Caco-2 (cell line): ENCODE measurements at regions not wholly inside any gene's neighbourhood (a gene's known extent, or its start where the extent isn't known, plus 50 kb on each side); places are given as distances from the start of the nearest gene placed in this dataset.

Experiments used
- BruUV-seq: library from RNA; stranded (reverse); fragments of 400-500 nt; replicated peaks from 2 replicates; lab custom pipeline; 2021; lab: Mats Ljungman, UMichigan
- CTCF ChIA-PET: fragments of 300-600 bp; sonication (Branson Sonifier 250); formaldehyde crosslinking; loops from one replicate; lab custom pipeline; 2022; ENCODE audit warnings: antibody characterized with exemption; lab: Charles Lee
- POLR2A ChIA-PET: fragments of 300-600 bp; sonication (Branson Sonifier 250); formaldehyde crosslinking; loops from one replicate; lab custom pipeline; 2022; ENCODE audit warnings: antibody characterized with exemption; lab: Charles Lee
- DNase-seq, 2 experiments: peaks; one replicate each; pipeline versions ENCODE4 v3.0.0 to v3.0.0-alpha.2; 2020 to 2022
- H3K27me3 ChIP-seq: replicated peaks from 2 replicates; pipeline ENCODE4 v1.6.0; 2011; ENCODE audit warnings: low read length; ENCODE audit not compliant: control insufficient read depth, insufficient read depth
- H3K36me3 ChIP-seq: 2 replicates; pipeline ENCODE4 v1.5.1; 2011; ENCODE audit warnings: low read length; ENCODE audit not compliant: control insufficient read depth, insufficient read depth
- H3K4me1 ChIP-seq: fragments of 250-450 bp; sonication (Bioruptor Pico); 2 replicates; pipeline ENCODE4 v1.5.1; 2020; ENCODE audit warnings: mild to moderate bottlenecking
- H3K4me3 ChIP-seq: 2 replicates; pipeline ENCODE4 v1.5.1; 2011; ENCODE audit warnings: low read depth, mild to moderate bottlenecking, control low read depth, low read length
- H3K9me3 ChIP-seq: fragments of 250-450 bp; sonication (Bioruptor Pico); 2 replicates; pipeline ENCODE4 v1.5.1; 2020; ENCODE audit warnings: mild to moderate bottlenecking, moderate library complexity
- H3K27ac Mint-ChIP-seq: one replicate; pipeline ENCODE4 v1.8.0; 2022; ENCODE audit warnings: mixed read lengths; ENCODE audit not compliant: unreplicated experiment
- H3K27me3 Mint-ChIP-seq: one replicate; pipeline ENCODE4 v1.8.0; 2022; ENCODE audit warnings: mixed read lengths; ENCODE audit not compliant: insufficient read depth, unreplicated experiment
- H3K36me3 Mint-ChIP-seq: one replicate; pipeline ENCODE4 v1.8.0; 2022; ENCODE audit warnings: mild to moderate bottlenecking, mixed read lengths; ENCODE audit not compliant: insufficient read depth, unreplicated experiment
- H3K4me1 Mint-ChIP-seq: one replicate; pipeline ENCODE4 v1.8.0; 2022; ENCODE audit warnings: low read depth, mixed read lengths; ENCODE audit not compliant: unreplicated experiment
- H3K4me3 Mint-ChIP-seq: one replicate; pipeline ENCODE4 v1.8.0; 2022; ENCODE audit warnings: mild to moderate bottlenecking, moderate library complexity, mixed read lengths; ENCODE audit not compliant: unreplicated experiment
- H3K9me3 Mint-ChIP-seq: one replicate; pipeline ENCODE4 v1.8.0; 2022; ENCODE audit warnings: mixed read lengths; ENCODE audit not compliant: unreplicated experiment
- intact Hi-C: fragments of 100-400 bp; cut with micrococcal nuclease; formaldehyde crosslinking; loops from one replicate; pipeline ENCODE4 v1.10.0; 2022; ENCODE audit not compliant: unreplicated experiment
- TF ChIP-seq, protein P1 (sequence below), 2 experiments: fragments of 200-600 bp in 1 of 2; IDR thresholded peaks; 1 replicate in 1 of 2; 2 replicates in 1 of 2; pipeline versions ENCODE4 v1.5.1 to v1.8.0; 2011 to 2022; ENCODE audit warnings: antibody characterized with exemption in 1 of 2, control low read depth in 1 of 2, inconsistent platforms in 1 of 2, low read depth in 1 of 2, low read length in 1 of 2, mild to moderate bottlenecking in 1 of 2, moderate library complexity in 1 of 2; ENCODE audit not compliant: insufficient read depth in 1 of 2, severe bottlenecking in 1 of 2, unreplicated experiment in 1 of 2

DNA sequence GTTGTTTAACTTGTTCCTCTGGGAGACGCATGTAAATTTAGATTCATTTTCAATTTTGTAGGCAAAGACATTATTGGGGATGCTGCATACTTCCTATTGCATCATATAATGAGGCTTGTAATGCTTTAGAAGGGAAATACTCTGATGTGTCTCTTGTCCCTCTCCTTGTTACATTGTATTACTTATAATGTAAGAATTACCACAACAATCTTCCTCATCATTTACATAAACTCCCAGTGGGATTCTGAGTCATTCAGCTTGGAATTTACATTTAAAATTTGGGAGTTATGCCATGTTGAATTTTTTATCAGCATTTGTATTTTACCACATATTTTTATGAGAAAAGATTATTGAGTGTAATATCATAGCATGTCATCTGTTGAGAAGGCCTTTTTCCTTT is 963.4 kb upstream of the NRXN1 start:
- intact Hi-C loops, result no loop called here

DNA sequence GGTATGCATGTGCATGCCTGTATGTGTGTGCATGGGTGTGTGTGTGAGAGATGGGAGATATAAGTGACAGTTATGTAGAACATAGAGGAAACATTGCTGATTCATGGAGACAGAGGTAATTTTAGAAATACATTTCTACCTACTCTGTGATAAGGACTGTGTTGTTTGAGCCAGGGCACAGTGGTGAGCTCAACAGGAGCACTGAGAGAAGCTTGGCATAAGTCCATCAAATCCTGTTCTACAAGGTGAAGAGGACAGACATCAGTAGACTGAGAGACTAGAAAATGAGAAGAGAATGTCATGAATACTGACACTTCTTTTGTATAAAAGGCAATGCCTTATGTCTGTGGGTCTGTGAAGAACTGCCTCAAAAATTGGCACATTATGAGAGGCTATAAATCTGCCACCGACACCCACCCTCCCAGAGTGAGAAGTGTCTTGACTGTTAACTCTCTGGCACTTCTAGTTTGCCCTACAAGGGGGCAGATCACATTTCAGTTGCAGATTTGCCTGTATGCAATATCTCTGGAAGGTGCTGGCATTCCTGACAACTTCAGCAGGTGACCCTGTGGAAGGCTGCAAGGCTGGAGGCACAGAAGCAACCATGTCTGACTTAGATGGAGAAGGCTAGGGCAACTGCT is 962.3 kb upstream of the NRXN1 start:
- intact Hi-C loops, result no loop called here

More for the DNA sequence above, 963.4 kb upstream of the NRXN1 start:
- Histone ChIP-seq H3K4me3 (no peak overlapping the region), H3K36me3 (no peaks in the 10 kb centered on the region), H3K27me3 (no peaks in the 10 kb centered on the region), H3K9me3 (no peaks in the 10 kb centered on the region), H3K4me1 (no peaks in the 10 kb centered on the region)
- Mint-ChIP-seq H3K36me3 (no peaks in the 10 kb centered on the region), H3K4me3 (no peak overlapping the region), H3K4me1 (no peaks in the 10 kb centered on the region), H3K27ac (no peak overlapping the region), H3K27me3 (no peaks in the 10 kb centered on the region), H3K9me3 (no peaks in the 10 kb centered on the region)
- TF ChIP-seq, protein P1, sequence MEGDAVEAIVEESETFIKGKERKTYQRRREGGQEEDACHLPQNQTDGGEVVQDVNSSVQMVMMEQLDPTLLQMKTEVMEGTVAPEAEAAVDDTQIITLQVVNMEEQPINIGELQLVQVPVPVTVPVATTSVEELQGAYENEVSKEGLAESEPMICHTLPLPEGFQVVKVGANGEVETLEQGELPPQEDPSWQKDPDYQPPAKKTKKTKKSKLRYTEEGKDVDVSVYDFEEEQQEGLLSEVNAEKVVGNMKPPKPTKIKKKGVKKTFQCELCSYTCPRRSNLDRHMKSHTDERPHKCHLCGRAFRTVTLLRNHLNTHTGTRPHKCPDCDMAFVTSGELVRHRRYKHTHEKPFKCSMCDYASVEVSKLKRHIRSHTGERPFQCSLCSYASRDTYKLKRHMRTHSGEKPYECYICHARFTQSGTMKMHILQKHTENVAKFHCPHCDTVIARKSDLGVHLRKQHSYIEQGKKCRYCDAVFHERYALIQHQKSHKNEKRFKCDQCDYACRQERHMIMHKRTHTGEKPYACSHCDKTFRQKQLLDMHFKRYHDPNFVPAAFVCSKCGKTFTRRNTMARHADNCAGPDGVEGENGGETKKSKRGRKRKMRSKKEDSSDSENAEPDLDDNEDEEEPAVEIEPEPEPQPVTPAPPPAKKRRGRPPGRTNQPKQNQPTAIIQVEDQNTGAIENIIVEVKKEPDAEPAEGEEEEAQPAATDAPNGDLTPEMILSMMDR (IDR thresholded peaks at IDR 0.05; ENCODE audit: insufficient read depth in 1 of 2, low read depth in 1 of 2, low read length in 1 of 2, severe bottlenecking in 1 of 2, unreplicated experiment in 1 of 2), result no peak
- no peak for DNase-seq
- CTCF ChIA-PET, result no interaction called here
- POLR2A ChIA-PET, result no interaction called here
- BruUV-seq, result no TSS peak

DNA sequence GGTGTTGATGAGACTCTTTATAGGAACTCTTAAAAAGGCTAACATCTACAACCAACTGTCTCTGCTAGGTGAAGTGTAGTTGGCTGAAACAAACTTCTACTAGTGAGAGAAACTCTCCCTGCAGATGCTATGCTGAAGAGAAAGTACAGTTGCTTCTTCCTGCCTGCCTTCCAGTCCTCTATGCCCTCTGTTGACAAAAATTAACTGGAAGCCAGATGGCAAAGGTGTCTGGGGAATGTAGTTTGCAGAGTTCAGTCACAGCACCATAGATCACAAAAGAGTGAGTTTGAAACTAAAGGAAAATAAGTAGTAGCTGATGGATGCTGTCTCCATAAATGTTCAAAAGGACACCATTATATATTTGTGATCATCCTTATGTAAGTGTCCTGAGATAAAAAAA is 958.8 kb upstream of the NRXN1 start:
- CTCF ChIA-PET, result no interaction called here
- POLR2A ChIA-PET, result no interaction called here
- no peaks in the 10 kb centered on the region for H3K36me3 ChIP-seq
- H3K27me3 ChIP-seq, result no peaks in the 10 kb centered on the region
- H3K9me3 Mint-ChIP-seq, result no peaks in the 10 kb centered on the region
- intact Hi-C loops, result no loop called here
- H3K4me3 ChIP-seq, result no peak overlapping the region
- BruUV-seq, result no TSS peak
- no peaks in the 10 kb centered on the region for H3K4me1 Mint-ChIP-seq
- no peaks in the 10 kb centered on the region for H3K27me3 Mint-ChIP-seq
- no peak overlapping the region for H3K27ac Mint-ChIP-seq
- TF ChIP-seq, protein P1 (IDR thresholded peaks at IDR 0.05; ENCODE audit: insufficient read depth in 1 of 2, low read depth in 1 of 2, low read length in 1 of 2, severe bottlenecking in 1 of 2, unreplicated experiment in 1 of 2), result no peak
- H3K4me3 Mint-ChIP-seq, result no peak overlapping the region
- H3K9me3 ChIP-seq, result no peaks in the 10 kb centered on the region
- no peaks in the 10 kb centered on the region for H3K36me3 Mint-ChIP-seq
- H3K4me1 ChIP-seq, result no peaks in the 10 kb centered on the region
- DNase-seq, result no peak

More for the DNA sequence above, 962.3 kb upstream of the NRXN1 start:
- Histone ChIP-seq H3K27me3 (no peaks in the 10 kb centered on the region), H3K36me3 (no peaks in the 10 kb centered on the region), H3K4me1 (no peaks in the 10 kb centered on the region), H3K9me3 (no peaks in the 10 kb centered on the region), H3K4me3 (no peak overlapping the region)
- Mint-ChIP-seq H3K4me3 (no peak overlapping the region), H3K4me1 (no peaks in the 10 kb centered on the region), H3K9me3 (no peaks in the 10 kb centered on the region), H3K27ac (no peak overlapping the region), H3K27me3 (no peaks in the 10 kb centered on the region), H3K36me3 (no peaks in the 10 kb centered on the region)
- no TSS peak for BruUV-seq
- no peak for DNase-seq
- CTCF ChIA-PET, result no interaction called here
- POLR2A ChIA-PET, result no interaction called here
- TF ChIP-seq, protein P1 (IDR thresholded peaks at IDR 0.05; ENCODE audit: insufficient read depth in 1 of 2, low read depth in 1 of 2, low read length in 1 of 2, severe bottlenecking in 1 of 2, unreplicated experiment in 1 of 2), result no peak
